ENCODE measurements at regions not wholly inside any gene's neighbourhood (a gene's known extent, or its start where the extent isn't known, plus 50 kb on each side); places are given as distances from the start of the nearest gene placed in this dataset.

DNA sequence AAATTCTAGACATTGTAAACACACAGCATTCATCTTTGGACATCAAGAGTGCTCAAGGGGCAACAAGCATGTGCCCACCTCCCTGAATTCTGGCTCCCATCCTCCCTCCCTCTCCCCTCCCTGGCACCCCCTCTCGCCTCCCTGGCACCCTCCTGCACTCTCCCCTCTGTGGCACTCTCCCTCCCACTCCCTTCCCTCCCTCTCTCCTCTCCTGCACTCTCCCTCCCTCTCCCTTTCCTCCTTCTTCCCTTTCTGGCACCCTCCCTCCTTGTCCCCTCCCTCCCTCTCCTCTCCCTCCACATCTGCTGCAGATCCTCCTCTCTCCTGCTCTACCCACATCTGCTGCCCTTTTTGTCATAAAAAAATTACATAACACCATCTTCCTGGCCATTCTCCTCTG, 113.0 kb upstream of the SLC22A23 start:
- Mint-ChIP-seq H3K9me3 (no peaks in the 10 kb centered on the region), H3K36me3 (ENCODE audit: low read depth) (no peaks in the 10 kb centered on the region), H3K27me3 (ENCODE audit: low read depth) (no peaks in the 10 kb centered on the region), H3K4me3 (no peak overlapping the region), H3K4me1 (peaks cover 25% of the 10 kb centered on the region), H3K27ac (ENCODE audit: unreplicated experiment) (no peak overlapping the region)
- no peak for DNase-seq (ENCODE audit: low read depth, low spot score)
- TF ChIP-seq, protein P1, sequence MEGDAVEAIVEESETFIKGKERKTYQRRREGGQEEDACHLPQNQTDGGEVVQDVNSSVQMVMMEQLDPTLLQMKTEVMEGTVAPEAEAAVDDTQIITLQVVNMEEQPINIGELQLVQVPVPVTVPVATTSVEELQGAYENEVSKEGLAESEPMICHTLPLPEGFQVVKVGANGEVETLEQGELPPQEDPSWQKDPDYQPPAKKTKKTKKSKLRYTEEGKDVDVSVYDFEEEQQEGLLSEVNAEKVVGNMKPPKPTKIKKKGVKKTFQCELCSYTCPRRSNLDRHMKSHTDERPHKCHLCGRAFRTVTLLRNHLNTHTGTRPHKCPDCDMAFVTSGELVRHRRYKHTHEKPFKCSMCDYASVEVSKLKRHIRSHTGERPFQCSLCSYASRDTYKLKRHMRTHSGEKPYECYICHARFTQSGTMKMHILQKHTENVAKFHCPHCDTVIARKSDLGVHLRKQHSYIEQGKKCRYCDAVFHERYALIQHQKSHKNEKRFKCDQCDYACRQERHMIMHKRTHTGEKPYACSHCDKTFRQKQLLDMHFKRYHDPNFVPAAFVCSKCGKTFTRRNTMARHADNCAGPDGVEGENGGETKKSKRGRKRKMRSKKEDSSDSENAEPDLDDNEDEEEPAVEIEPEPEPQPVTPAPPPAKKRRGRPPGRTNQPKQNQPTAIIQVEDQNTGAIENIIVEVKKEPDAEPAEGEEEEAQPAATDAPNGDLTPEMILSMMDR (conservative IDR thresholded peaks at IDR 0.05): no peak

DNA sequence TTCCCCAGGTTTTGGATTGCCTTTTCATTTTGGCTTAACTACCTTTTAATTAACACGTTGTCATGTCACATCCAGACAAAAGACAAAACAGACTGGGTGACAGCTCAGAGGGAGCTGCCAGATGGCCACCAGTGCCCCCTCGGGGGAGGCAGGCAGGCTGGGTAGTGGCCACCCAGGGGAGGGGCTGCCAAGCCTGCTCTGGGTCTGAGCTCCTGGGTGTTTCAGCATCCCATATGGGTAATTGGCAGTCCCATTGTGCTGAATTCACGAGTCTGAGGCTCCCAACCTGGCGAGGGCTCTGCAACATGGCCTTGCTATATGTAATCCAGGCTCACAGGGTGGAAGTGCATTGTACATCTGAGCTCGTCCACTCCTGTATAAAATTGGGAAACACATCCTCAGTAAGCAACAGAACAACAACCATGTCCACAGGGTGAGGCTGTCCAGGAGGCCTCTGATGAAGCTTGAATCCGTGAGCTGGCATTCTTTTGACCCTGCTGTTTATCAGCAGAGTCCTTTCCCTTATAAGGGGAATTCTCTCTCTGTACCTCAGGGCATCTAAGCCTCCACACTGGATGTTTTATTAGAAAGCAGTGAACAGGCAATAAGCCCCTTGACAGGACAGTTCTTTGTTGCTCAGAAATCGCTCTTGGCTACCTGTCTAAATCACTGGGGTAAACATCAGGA, 111.7 kb upstream of the SLC22A23 start:
- Mint-ChIP-seq H3K9me3 (no peaks in the 10 kb centered on the region), H3K27ac (ENCODE audit: unreplicated experiment) (no peak overlapping the region), H3K36me3 (ENCODE audit: low read depth) (no peaks in the 10 kb centered on the region), H3K4me3 (no peak overlapping the region), H3K4me1 (peaks cover 25% of the 10 kb centered on the region), H3K27me3 (ENCODE audit: low read depth) (no peaks in the 10 kb centered on the region)
- TF ChIP-seq, protein P1 (conservative IDR thresholded peaks at IDR 0.05): no peak
- DNase-seq (ENCODE audit: low read depth, low spot score): no peak

DNA sequence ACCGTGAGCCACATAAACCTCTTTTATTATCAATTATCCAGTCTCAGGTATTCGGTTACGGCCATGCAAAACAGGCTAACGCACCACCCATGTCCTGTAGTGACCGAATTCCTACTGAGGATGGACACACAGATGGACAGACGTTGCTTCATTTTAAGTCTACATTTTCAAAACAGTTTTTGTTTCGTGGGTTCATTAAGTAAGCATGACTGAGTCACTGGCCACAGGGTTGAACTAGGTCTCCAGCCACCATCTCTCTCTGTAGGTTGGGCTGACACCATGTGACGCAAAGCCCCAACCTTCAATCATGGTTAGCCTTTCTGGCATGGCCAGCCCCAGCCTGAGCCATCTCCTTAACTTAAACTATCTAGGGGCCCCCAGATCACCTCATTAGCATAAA, 110.0 kb upstream of the SLC22A23 start:
- H3K27ac Mint-ChIP-seq (ENCODE audit: unreplicated experiment): peak overlapping the region; percentile 12
- H3K27me3 Mint-ChIP-seq (ENCODE audit: low read depth): no peaks in the 10 kb centered on the region
- TF ChIP-seq, protein P1 (conservative IDR thresholded peaks at IDR 0.05): no peak
- H3K36me3 Mint-ChIP-seq (ENCODE audit: low read depth): no peaks in the 10 kb centered on the region
- H3K4me3 Mint-ChIP-seq: no peak overlapping the region
- H3K9me3 Mint-ChIP-seq: no peaks in the 10 kb centered on the region
- no peak for DNase-seq (ENCODE audit: low read depth, low spot score)
- peaks cover 29% of the 10 kb centered on the region for H3K4me1 Mint-ChIP-seq

DNA sequence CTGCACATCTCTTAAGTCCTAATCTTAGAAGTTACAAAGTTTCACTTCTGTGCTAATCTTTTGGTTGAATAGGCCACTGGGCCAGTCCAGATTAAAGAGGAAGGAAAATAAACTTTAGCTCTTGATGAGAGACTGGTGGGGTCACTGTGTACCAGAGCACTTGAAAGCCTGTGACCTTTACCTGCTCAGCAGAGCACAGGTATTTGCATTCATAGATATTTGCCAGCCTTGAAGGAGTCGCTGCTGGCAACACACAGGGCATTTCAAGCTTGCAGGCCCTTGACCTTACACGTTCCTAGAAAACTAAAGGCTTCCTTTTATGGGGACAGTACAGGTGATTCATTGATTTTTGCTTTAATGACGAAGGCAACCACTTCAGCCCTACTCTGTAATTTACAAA, 108.4 kb upstream of the SLC22A23 start:
- no peak for DNase-seq (ENCODE audit: low read depth, low spot score)
- TF ChIP-seq, protein P1 (conservative IDR thresholded peaks at IDR 0.05): no peak
- Mint-ChIP-seq H3K9me3 (peaks cover 3% of the 10 kb centered on the region), H3K36me3 (ENCODE audit: low read depth) (no peaks in the 10 kb centered on the region), H3K4me3 (no peak overlapping the region), H3K27ac (ENCODE audit: unreplicated experiment) (no peak overlapping the region), H3K4me1 (peaks cover 24% of the 10 kb centered on the region), H3K27me3 (ENCODE audit: low read depth) (no peaks in the 10 kb centered on the region)

DNA sequence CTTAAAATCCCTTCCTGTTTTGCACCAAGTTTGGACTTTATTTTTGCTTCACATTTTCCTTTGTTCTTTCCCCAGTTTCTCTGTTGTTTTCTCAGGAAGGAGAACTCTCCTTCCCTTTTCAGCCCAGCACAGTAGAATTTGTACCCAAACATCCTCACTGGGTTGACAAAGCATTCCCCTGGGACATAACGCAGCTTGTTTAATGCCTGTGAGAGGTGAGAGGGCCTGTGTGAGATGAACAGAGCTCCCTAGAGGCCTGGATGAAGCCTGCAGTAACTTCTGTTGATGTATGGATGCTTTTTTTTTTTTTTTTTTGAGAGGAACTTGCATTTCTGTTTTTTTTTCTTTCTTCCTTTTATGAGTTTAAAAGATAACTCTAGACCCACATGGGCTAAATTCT, 104.9 kb upstream of the SLC22A23 start:
- H3K27ac Mint-ChIP-seq (ENCODE audit: unreplicated experiment): no peak overlapping the region
- H3K36me3 Mint-ChIP-seq (ENCODE audit: low read depth): no peaks in the 10 kb centered on the region
- H3K9me3 Mint-ChIP-seq: peaks cover 3% of the 10 kb centered on the region
- H3K27me3 Mint-ChIP-seq (ENCODE audit: low read depth): peaks cover 3% of the 10 kb centered on the region
- H3K4me1 Mint-ChIP-seq: peaks cover 8% of the 10 kb centered on the region
- no peak for DNase-seq (ENCODE audit: low read depth, low spot score)
- TF ChIP-seq, protein P1 (conservative IDR thresholded peaks at IDR 0.05): peak; percentile 51
- no peak overlapping the region for H3K4me3 Mint-ChIP-seq
